ENCODE measurements at regions not wholly inside any gene's neighbourhood (a gene's known extent, or its start where the extent isn't known, plus 50 kb on each side); places are given as distances from the start of the nearest gene placed in this dataset.

GRCh38 chr6:98525860-98526259 is 308.5 kb upstream of the POU3F2 start:
- no peak overlapping the region for H3K4me3 ChIP-seq
- no peak for DNase-seq
- H3K4me1 ChIP-seq, result no peaks in the 10 kb centered on the region
- 21 to 32% methylated on average over 3 of the region's 3 CpGs for WGBS, 2 donors
- H3K9me3 ChIP-seq, result no peaks in the 10 kb centered on the region
- no peaks in the 10 kb centered on the region for H3K27me3 ChIP-seq
- H3K36me3 ChIP-seq, result no peaks in the 10 kb centered on the region
- TF ChIP-seq POLR2A (IDR thresholded peaks at IDR 0.05), result no peak
- no peak for TF ChIP-seq POLR2AphosphoS5 (IDR thresholded peaks at IDR 0.05)
- TF ChIP-seq CTCF (IDR thresholded peaks at IDR 0.05), result no peak
- no peak for TF ChIP-seq EP300 (IDR thresholded peaks at IDR 0.05)
- H3K27ac ChIP-seq, result no peak overlapping the region
- intact Hi-C loops (cut with DNase I), result no loop called here

GRCh38 chr6:98526465-98526864 is 307.9 kb upstream of the POU3F2 start:
- TF ChIP-seq CTCF (IDR thresholded peaks at IDR 0.05), result no peak
- no peak for TF ChIP-seq POLR2A (IDR thresholded peaks at IDR 0.05)
- no peak for TF ChIP-seq EP300 (IDR thresholded peaks at IDR 0.05)
- no peak for TF ChIP-seq POLR2AphosphoS5 (IDR thresholded peaks at IDR 0.05)
- H3K27ac ChIP-seq, result no peak overlapping the region
- no peaks in the 10 kb centered on the region for H3K4me1 ChIP-seq
- H3K9me3 ChIP-seq, result no peaks in the 10 kb centered on the region
- no peak for DNase-seq
- H3K36me3 ChIP-seq, result no peaks in the 10 kb centered on the region
- intact Hi-C loops (cut with DNase I), result no loop called here
- no peaks in the 10 kb centered on the region for H3K27me3 ChIP-seq
- H3K4me3 ChIP-seq, result no peak overlapping the region
- 46 to 49% methylated on average over 5 of the region's 5 CpGs for WGBS, 2 donors

GRCh38 chr6:98529364-98529763 is 305.0 kb upstream of the POU3F2 start:
- no peaks in the 10 kb centered on the region for H3K4me1 ChIP-seq
- WGBS, 2 donors, result 78 to 90% methylated on average over 9 of the region's 9 CpGs
- intact Hi-C loops (cut with DNase I), result no loop called here
- no peaks in the 10 kb centered on the region for H3K36me3 ChIP-seq
- no peaks in the 10 kb centered on the region for H3K27me3 ChIP-seq
- no peaks in the 10 kb centered on the region for H3K9me3 ChIP-seq
- TF ChIP-seq EP300 (IDR thresholded peaks at IDR 0.05) (no peak), POLR2A (IDR thresholded peaks at IDR 0.05) (no peak), POLR2AphosphoS5 (IDR thresholded peaks at IDR 0.05) (no peak), CTCF (IDR thresholded peaks at IDR 0.05) (no peak)
- H3K27ac ChIP-seq, result no peak overlapping the region
- DNase-seq, result no peak
- H3K4me3 ChIP-seq, result no peak overlapping the region

GRCh38 chr6:98530732-98531131 is 303.6 kb upstream of the POU3F2 start:
- intact Hi-C loops (cut with DNase I), result no loop called here
- H3K27me3 ChIP-seq, result no peaks in the 10 kb centered on the region
- DNase-seq, result no peak
- no peak overlapping the region for H3K27ac ChIP-seq
- no peaks in the 10 kb centered on the region for H3K4me1 ChIP-seq
- no peak overlapping the region for H3K4me3 ChIP-seq
- TF ChIP-seq EP300 (IDR thresholded peaks at IDR 0.05) (no peak), POLR2AphosphoS5 (IDR thresholded peaks at IDR 0.05) (no peak), CTCF (IDR thresholded peaks at IDR 0.05) (no peak), POLR2A (IDR thresholded peaks at IDR 0.05) (no peak)
- WGBS, 2 donors, result 76 to 78% methylated on average over 5 of the region's 5 CpGs
- no peaks in the 10 kb centered on the region for H3K9me3 ChIP-seq
- no peaks in the 10 kb centered on the region for H3K36me3 ChIP-seq

- no peak for TF ChIP-seq EP300 (IDR thresholded peaks at IDR 0.05)
- no peak for TF ChIP-seq CTCF (IDR thresholded peaks at IDR 0.05)
- no peak for TF ChIP-seq POLR2AphosphoS5 (IDR thresholded peaks at IDR 0.05)
- no peak for TF ChIP-seq POLR2A (IDR thresholded peaks at IDR 0.05)
- DNase-seq, result no peak
- Histone ChIP-seq H3K27ac (no peak overlapping the region), H3K9me3 (no peaks in the 10 kb centered on the region), H3K27me3 (no peaks in the 10 kb centered on the region), H3K4me3 (no peak overlapping the region), H3K36me3 (no peaks in the 10 kb centered on the region), H3K4me1 (no peaks in the 10 kb centered on the region)
- intact Hi-C loops (cut with DNase I), result no loop called here
- WGBS, 2 donors, result 78 to 84% methylated on average over 6 of the region's 6 CpGs
Measured at GRCh38 chr6:98532004-98532403, 302.4 kb upstream of the POU3F2 start.

All from sigmoid colon (tissue), 6 donors.